ENCODE measurements at regions not wholly inside any gene's neighbourhood (a gene's known extent, or its start where the extent isn't known, plus 50 kb on each side); places are given as distances from the start of the nearest gene placed in this dataset.

DNA sequence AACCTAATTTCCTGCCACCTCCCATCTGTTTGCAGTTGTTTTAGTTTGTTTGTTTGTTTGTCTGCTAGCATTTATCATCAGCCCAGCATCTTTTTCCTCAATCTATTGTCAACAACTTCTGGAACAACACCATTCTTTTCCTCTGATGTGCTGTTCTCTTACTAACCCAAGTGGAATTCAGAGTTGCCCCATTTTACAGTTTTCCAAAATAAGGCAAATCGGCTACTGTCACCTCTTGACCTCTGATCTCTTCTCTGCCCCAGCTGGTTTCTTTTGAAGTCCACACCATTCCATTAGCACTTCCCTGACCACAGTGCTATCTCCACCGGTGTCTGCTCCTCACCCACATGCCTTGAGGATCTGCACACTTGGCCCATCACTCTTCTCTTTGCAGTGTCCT, 102.4 kb downstream of the EFNB2 start:
- no peak for DNase-seq (ENCODE audit: low read depth)
- no peak for TF ChIP-seq MYC (IDR thresholded peaks at IDR 0.05; ENCODE audit: low read depth, low read length)
- TF ChIP-seq CTCF (IDR thresholded peaks at IDR 0.05; ENCODE audit: low read depth, low read length): no peak
- no peak for TF ChIP-seq POLR2A (IDR thresholded peaks at IDR 0.05; ENCODE audit: extremely low read depth, insufficient read length)
- no peak for TF ChIP-seq MAX (IDR thresholded peaks at IDR 0.05; ENCODE audit: low read depth, low read length)
- no peak overlapping the region for H3K4me3 ChIP-seq (ENCODE audit: low read depth, low read length)

- H3K4me3 ChIP-seq (ENCODE audit: low read depth, low read length): no peak overlapping the region
- TF ChIP-seq POLR2A (IDR thresholded peaks at IDR 0.05; ENCODE audit: extremely low read depth, insufficient read length) (no peak), CTCF (IDR thresholded peaks at IDR 0.05; ENCODE audit: low read depth, low read length) (no peak), MAX (IDR thresholded peaks at IDR 0.05; ENCODE audit: low read depth, low read length) (no peak), MYC (IDR thresholded peaks at IDR 0.05; ENCODE audit: low read depth, low read length) (no peak)
- no peak for DNase-seq (ENCODE audit: low read depth)
Observed at GRCh38 chr13:106432636-106433035, 102.8 kb downstream of the EFNB2 start.

- no peak for DNase-seq (ENCODE audit: low read depth)
- TF ChIP-seq CTCF (IDR thresholded peaks at IDR 0.05; ENCODE audit: low read depth, low read length): no peak
- TF ChIP-seq POLR2A (IDR thresholded peaks at IDR 0.05; ENCODE audit: extremely low read depth, insufficient read length): no peak
- TF ChIP-seq MYC (IDR thresholded peaks at IDR 0.05; ENCODE audit: low read depth, low read length): no peak
- TF ChIP-seq MAX (IDR thresholded peaks at IDR 0.05; ENCODE audit: low read depth, low read length): no peak
Observed at GRCh38 chr13:106426909-106427308, 108.6 kb downstream of the EFNB2 start.

GRCh38 chr13:106425661-106426060, 109.8 kb downstream of the EFNB2 start:
- TF ChIP-seq MAX (IDR thresholded peaks at IDR 0.05; ENCODE audit: low read depth, low read length) (no peak), CTCF (IDR thresholded peaks at IDR 0.05; ENCODE audit: low read depth, low read length) (no peak), MYC (IDR thresholded peaks at IDR 0.05; ENCODE audit: low read depth, low read length) (no peak), POLR2A (IDR thresholded peaks at IDR 0.05; ENCODE audit: extremely low read depth, insufficient read length) (no peak)
- DNase-seq (ENCODE audit: low read depth): no peak
- H3K4me3 ChIP-seq (ENCODE audit: low read depth, low read length): no peak overlapping the region

More at GRCh38 chr13:106426909-106427308, 108.6 kb downstream of the EFNB2 start:
- H3K4me3 ChIP-seq (ENCODE audit: low read depth, low read length): no peak overlapping the region

GRCh38 chr13:106424805-106425204, 110.7 kb downstream of the EFNB2 start:
- DNase-seq (ENCODE audit: low read depth): no peak
- TF ChIP-seq MYC (IDR thresholded peaks at IDR 0.05; ENCODE audit: low read depth, low read length) (no peak), MAX (IDR thresholded peaks at IDR 0.05; ENCODE audit: low read depth, low read length) (no peak)
- H3K4me3 ChIP-seq (ENCODE audit: low read depth, low read length): no peak overlapping the region

DNA sequence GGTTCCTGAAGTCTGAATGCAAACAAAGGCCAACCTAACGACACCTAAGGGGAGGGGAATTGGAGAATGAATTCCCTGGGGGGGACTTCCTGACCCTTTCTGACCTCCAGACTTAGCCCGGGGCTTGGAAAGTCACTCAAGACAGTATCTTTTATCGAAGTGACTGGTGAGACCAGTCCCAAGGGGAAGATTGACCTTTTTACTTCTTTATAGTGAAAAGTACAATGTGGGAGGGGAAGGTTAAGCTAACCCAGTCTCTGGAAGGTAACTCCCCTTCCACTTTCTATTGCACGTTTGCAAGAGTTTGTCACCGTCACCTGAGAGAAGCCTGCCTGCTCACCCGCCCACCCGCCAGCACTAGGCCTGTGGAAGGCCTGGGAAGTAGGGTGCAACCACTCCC, 111.9 kb downstream of the EFNB2 start:
- no peak overlapping the region for H3K4me3 ChIP-seq (ENCODE audit: low read depth, low read length)
- no peak for DNase-seq (ENCODE audit: low read depth)
- TF ChIP-seq MAX (IDR thresholded peaks at IDR 0.05; ENCODE audit: low read depth, low read length): no peak
- no peak for TF ChIP-seq MYC (IDR thresholded peaks at IDR 0.05; ENCODE audit: low read depth, low read length)
- no peak for TF ChIP-seq CTCF (IDR thresholded peaks at IDR 0.05; ENCODE audit: low read depth, low read length)
- no peak for TF ChIP-seq POLR2A (IDR thresholded peaks at IDR 0.05; ENCODE audit: extremely low read depth, insufficient read length)

Data from NB4 (cell line).